BLaER1 (cell line): ENCODE measurements at regions not wholly inside any gene's neighbourhood (a gene's known extent, or its start where the extent isn't known, plus 50 kb on each side); places are given as distances from the start of the nearest gene placed in this dataset.

Experiments
- H3K27ac ChIP-seq: shearing (Covaris generic); formaldehyde crosslinking; 2 replicates; pipeline ENCODE4 v1.8.1; 2022
- H3K27me3 ChIP-seq: shearing (Covaris generic); formaldehyde crosslinking; 2 replicates; pipeline ENCODE4 v1.8.1; 2022
- H3K36me3 ChIP-seq: shearing (Covaris generic); formaldehyde crosslinking; 2 replicates; pipeline ENCODE4 v1.8.1; 2022
- H3K4me1 ChIP-seq: shearing (Covaris generic); formaldehyde crosslinking; 2 replicates; pipeline ENCODE4 v1.8.1; 2022
- H3K4me2 ChIP-seq: shearing (Covaris generic); formaldehyde crosslinking; 2 replicates; pipeline ENCODE4 v1.8.1; 2022
- H3K4me3 ChIP-seq: shearing (Covaris generic); formaldehyde crosslinking; 2 replicates; pipeline ENCODE4 v1.8.1; 2022
- H3K9ac ChIP-seq: shearing (Covaris generic); formaldehyde crosslinking; 2 replicates; pipeline ENCODE4 v1.8.1; 2022
- H3K9me3 ChIP-seq: shearing (Covaris generic); formaldehyde crosslinking; 2 replicates; pipeline ENCODE4 v1.8.1; 2022
- H4K20me1 ChIP-seq: shearing (Covaris generic); formaldehyde crosslinking; 2 replicates; pipeline ENCODE4 v1.8.1; 2022
- Cebpa-rat ChIP-seq: shearing (Covaris generic); IDR thresholded peaks from 2 replicates; pipeline ENCODE4 v1.8.1; 2022

DNA sequence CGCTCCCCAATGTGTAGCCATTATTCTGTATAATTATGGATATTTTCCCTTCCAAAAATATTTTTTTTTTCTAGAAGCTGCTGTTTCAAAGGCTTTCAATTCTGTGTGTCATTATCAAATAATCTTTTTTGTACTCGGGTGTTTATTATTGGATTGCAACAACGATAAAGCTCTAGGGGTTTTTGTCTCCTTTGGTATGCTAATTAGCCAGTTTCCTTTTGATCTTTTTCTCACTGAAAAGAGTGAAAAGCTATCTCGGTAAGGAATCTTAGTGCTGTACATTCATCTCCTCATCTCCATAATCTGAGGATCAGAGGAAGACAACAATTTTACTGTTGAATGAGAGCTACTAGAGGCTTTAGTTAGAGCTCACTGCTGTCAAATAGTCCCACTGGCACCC is 136.6 kb downstream of the OLFM4 start:
- no peak overlapping the region for H3K4me2 ChIP-seq
- H3K9me3 ChIP-seq: no peaks in the 10 kb centered on the region
- TF ChIP-seq Cebpa-rat: no peak
- H3K4me1 ChIP-seq: no peaks in the 10 kb centered on the region
- H3K27ac ChIP-seq: no peak overlapping the region
- H3K36me3 ChIP-seq: no peaks in the 10 kb centered on the region
- H3K9ac ChIP-seq: no peak overlapping the region
- no peaks in the 10 kb centered on the region for H4K20me1 ChIP-seq
- no peaks in the 10 kb centered on the region for H3K27me3 ChIP-seq
- H3K4me3 ChIP-seq: no peak overlapping the region

- no peaks in the 10 kb centered on the region for H4K20me1 ChIP-seq
- no peak overlapping the region for H3K4me3 ChIP-seq
- no peak for TF ChIP-seq Cebpa-rat
- H3K4me1 ChIP-seq: no peaks in the 10 kb centered on the region
- H3K27me3 ChIP-seq: no peaks in the 10 kb centered on the region
- H3K36me3 ChIP-seq: no peaks in the 10 kb centered on the region
- H3K4me2 ChIP-seq: no peak overlapping the region
- no peaks in the 10 kb centered on the region for H3K9me3 ChIP-seq
- H3K27ac ChIP-seq: no peak overlapping the region
- no peak overlapping the region for H3K9ac ChIP-seq
Observed at GRCh38 chr13:53167561-53167960, 138.9 kb downstream of the OLFM4 start.

GRCh38 chr13:53170910-53171309 is 142.3 kb downstream of the OLFM4 start:
- H3K9ac ChIP-seq: no peak overlapping the region
- H3K4me2 ChIP-seq: no peak overlapping the region
- no peaks in the 10 kb centered on the region for H4K20me1 ChIP-seq
- no peaks in the 10 kb centered on the region for H3K4me1 ChIP-seq
- no peak for TF ChIP-seq Cebpa-rat
- H3K9me3 ChIP-seq: peaks cover 7% of the 10 kb centered on the region; the same call in 1 of the 2 replicates
- no peaks in the 10 kb centered on the region for H3K36me3 ChIP-seq
- H3K27ac ChIP-seq: no peak overlapping the region
- no peak overlapping the region for H3K4me3 ChIP-seq
- H3K27me3 ChIP-seq: no peaks in the 10 kb centered on the region

DNA sequence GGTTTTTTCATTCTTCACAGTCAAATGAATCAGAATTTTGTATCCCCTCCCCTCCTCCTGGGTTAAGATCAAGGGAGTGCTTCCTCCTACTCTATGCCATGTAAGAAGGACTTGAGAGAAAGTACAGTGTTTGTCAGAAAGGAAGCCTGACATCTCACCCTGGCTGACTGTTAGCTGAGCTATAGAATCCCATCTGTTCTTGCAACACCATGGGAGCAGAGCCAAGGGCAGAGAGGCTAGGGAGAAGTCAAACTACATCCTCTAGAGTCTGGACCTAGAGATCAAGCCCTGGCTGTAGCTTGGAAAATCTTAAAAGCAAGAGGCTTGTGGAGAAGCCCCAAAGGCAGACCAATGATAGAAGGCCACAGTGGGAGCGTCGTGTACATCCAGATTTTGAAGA is 145.9 kb downstream of the OLFM4 start:
- Histone ChIP-seq H3K36me3 (no peaks in the 10 kb centered on the region), H3K9me3 (peaks cover 7% of the 10 kb centered on the region; the same call in 1 of the 2 replicates), H4K20me1 (no peaks in the 10 kb centered on the region), H3K4me1 (no peaks in the 10 kb centered on the region), H3K4me2 (no peak overlapping the region), H3K9ac (no peak overlapping the region), H3K27me3 (no peaks in the 10 kb centered on the region), H3K27ac (no peak overlapping the region), H3K4me3 (no peak overlapping the region)
- no peak for TF ChIP-seq Cebpa-rat

DNA sequence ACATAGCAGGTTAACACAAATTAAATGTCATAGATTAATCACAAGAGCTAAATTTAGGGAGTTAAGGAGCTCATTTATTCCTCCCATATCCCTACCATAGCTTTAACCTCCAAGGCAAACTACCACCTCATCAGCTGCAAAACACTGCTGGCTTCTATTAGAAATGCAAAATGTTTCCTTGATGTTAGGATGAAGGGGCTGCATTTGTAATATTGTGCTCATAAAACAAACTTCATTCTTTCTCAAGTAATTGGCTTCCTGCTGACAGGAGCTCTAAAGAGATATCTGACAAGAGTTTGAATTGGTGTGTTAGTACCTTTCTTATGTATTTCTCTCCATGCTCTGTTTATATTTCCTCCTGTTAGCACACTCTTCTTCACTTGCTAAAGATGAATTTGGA is 152.1 kb downstream of the OLFM4 start:
- H3K9ac ChIP-seq: no peak overlapping the region
- peaks cover 13% of the 10 kb centered on the region for H3K9me3 ChIP-seq
- no peak overlapping the region for H3K4me3 ChIP-seq
- no peak for TF ChIP-seq Cebpa-rat
- no peak overlapping the region for H3K27ac ChIP-seq
- H3K4me2 ChIP-seq: no peak overlapping the region
- H3K36me3 ChIP-seq: no peaks in the 10 kb centered on the region
- H4K20me1 ChIP-seq: no peaks in the 10 kb centered on the region
- H3K4me1 ChIP-seq: no peaks in the 10 kb centered on the region
- no peaks in the 10 kb centered on the region for H3K27me3 ChIP-seq

- no peak for TF ChIP-seq Cebpa-rat
- no peaks in the 10 kb centered on the region for H4K20me1 ChIP-seq
- no peaks in the 10 kb centered on the region for H3K4me1 ChIP-seq
- peaks cover 13% of the 10 kb centered on the region for H3K9me3 ChIP-seq
- H3K27me3 ChIP-seq: no peaks in the 10 kb centered on the region
- no peak overlapping the region for H3K4me3 ChIP-seq
- no peak overlapping the region for H3K27ac ChIP-seq
- H3K4me2 ChIP-seq: no peak overlapping the region
- H3K36me3 ChIP-seq: no peaks in the 10 kb centered on the region
- no peak overlapping the region for H3K9ac ChIP-seq
Observed at GRCh38 chr13:53182724-53183123, 154.1 kb downstream of the OLFM4 start.

DNA sequence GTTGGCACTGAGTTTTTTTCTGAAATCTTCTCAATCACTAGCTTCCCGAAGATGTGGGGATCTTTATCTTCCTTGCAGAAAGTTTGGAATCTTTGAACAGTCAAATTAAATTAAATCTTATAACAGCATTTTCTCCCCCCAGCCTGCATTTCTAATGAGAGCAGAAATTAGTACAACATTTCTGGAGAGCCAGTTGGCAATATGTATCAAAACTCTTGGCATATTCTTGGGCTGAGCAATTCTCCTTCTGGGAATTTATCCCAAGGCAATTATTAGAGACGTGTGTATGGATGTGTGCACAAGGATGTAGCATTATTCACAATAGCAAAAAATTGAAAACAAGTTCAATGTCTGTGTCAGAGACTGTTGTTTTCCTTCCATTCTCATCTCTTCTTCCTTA is 159.5 kb downstream of the OLFM4 start:
- no peak overlapping the region for H3K4me3 ChIP-seq
- H3K27me3 ChIP-seq: no peaks in the 10 kb centered on the region
- no peaks in the 10 kb centered on the region for H3K4me1 ChIP-seq
- no peak overlapping the region for H3K4me2 ChIP-seq
- peaks cover 13% of the 10 kb centered on the region for H3K9me3 ChIP-seq
- TF ChIP-seq Cebpa-rat: no peak
- H3K36me3 ChIP-seq: no peaks in the 10 kb centered on the region
- H3K9ac ChIP-seq: no peak overlapping the region
- H3K27ac ChIP-seq: no peak overlapping the region
- no peaks in the 10 kb centered on the region for H4K20me1 ChIP-seq

DNA sequence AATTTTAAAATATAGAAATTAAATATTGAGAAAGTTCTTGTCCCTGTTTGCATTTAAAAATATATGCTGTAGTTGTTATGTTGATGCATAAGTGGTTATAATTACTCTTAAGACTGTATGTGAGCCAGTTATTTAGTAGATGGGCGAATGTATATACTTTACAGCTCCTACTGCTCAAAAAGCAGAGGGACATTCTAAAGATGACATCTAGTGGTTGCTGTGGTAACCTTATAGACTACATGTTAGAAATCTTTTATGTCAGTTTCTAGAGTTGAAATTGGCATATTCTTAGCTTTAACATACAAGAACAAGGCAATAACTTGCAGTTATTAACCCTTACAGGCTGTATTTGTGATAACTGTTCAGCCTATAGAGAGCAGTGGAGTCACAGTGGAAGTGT is 160.5 kb downstream of the OLFM4 start:
- TF ChIP-seq Cebpa-rat: no peak

DNA sequence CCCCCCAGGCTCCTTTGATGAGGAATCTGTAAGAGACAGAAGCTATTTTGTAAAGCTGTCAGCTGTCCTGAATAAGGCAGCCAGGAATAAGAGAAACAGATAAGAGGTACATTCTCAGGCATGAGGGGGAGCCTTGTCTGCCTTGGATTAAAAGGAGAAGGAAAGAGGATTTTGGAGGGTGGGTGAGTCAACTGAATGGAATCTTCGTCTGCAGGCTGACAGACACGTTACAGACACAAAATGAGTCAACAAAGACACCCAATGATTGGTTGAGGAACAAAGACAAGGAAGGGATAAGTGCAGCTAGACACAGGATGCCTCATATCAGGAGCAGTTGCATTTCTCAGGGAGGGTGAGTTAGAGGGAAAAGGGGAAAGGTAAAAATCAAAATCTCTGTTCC is 162.5 kb downstream of the OLFM4 start:
- Histone ChIP-seq H4K20me1 (no peaks in the 10 kb centered on the region), H3K9me3 (no peaks in the 10 kb centered on the region), H3K4me3 (no peak overlapping the region), H3K27ac (no peak overlapping the region), H3K9ac (no peak overlapping the region), H3K4me2 (no peak overlapping the region), H3K27me3 (no peaks in the 10 kb centered on the region), H3K4me1 (no peaks in the 10 kb centered on the region), H3K36me3 (no peaks in the 10 kb centered on the region)
- no peak for TF ChIP-seq Cebpa-rat

More for the DNA sequence above, 160.5 kb downstream of the OLFM4 start:
- no peak overlapping the region for H3K4me3 ChIP-seq
- no peaks in the 10 kb centered on the region for H3K27me3 ChIP-seq
- H3K4me2 ChIP-seq: no peak overlapping the region
- no peak overlapping the region for H3K27ac ChIP-seq
- peaks cover 7% of the 10 kb centered on the region for H3K9me3 ChIP-seq
- H4K20me1 ChIP-seq: no peaks in the 10 kb centered on the region
- H3K4me1 ChIP-seq: no peaks in the 10 kb centered on the region
- no peak overlapping the region for H3K9ac ChIP-seq
- H3K36me3 ChIP-seq: no peaks in the 10 kb centered on the region

- no peaks in the 10 kb centered on the region for H3K27me3 ChIP-seq
- peak overlapping the region; percentile 78 for H3K27ac ChIP-seq
- no peaks in the 10 kb centered on the region for H4K20me1 ChIP-seq
- peaks cover 41% of the 10 kb centered on the region for H3K4me1 ChIP-seq
- TF ChIP-seq Cebpa-rat: no peak
- peak overlapping the region; percentile 29; the same call in 1 of the 2 replicates for H3K4me3 ChIP-seq
- H3K36me3 ChIP-seq: no peaks in the 10 kb centered on the region
- peaks cover 23% of the 10 kb centered on the region for H3K9me3 ChIP-seq
- peak overlapping the region; percentile 78 for H3K4me2 ChIP-seq
- H3K9ac ChIP-seq: peak overlapping the region; percentile 31; the same call in 1 of the 2 replicates
Observed at GRCh38 chr13:53197424-53197823, 168.8 kb downstream of the OLFM4 start.

- H3K4me2 ChIP-seq: peak overlapping the region; percentile 78
- peak overlapping the region; percentile 31; the same call in 1 of the 2 replicates for H3K9ac ChIP-seq
- H3K36me3 ChIP-seq: no peaks in the 10 kb centered on the region
- peaks cover 23% of the 10 kb centered on the region for H3K9me3 ChIP-seq
- peak overlapping the region; percentile 29; the same call in 1 of the 2 replicates for H3K4me3 ChIP-seq
- no peaks in the 10 kb centered on the region for H3K27me3 ChIP-seq
- TF ChIP-seq Cebpa-rat: no peak
- H3K27ac ChIP-seq: peak overlapping the region; percentile 78
- no peaks in the 10 kb centered on the region for H4K20me1 ChIP-seq
- peaks cover 41% of the 10 kb centered on the region for H3K4me1 ChIP-seq
Observed at GRCh38 chr13:53198017-53198416, 169.4 kb downstream of the OLFM4 start.
